IMR-90 (cell line): ENCODE measurements at regions not wholly inside any gene's neighbourhood (a gene's known extent, or its start where the extent isn't known, plus 50 kb on each side); places are given as distances from the start of the nearest gene placed in this dataset.

ENCODE experiments used
- ATAC-seq: fragments of 200-7000 bp; cut with Tn5 transposase; 2 replicates; pipeline ENCODE4 v1.9.1; 2020; ENCODE audit warnings: low read depth, mild to moderate bottlenecking, moderate library complexity
- BruUV-seq: library from RNA; stranded (reverse); fragments of 400-500 nt; replicated peaks from 2 replicates; lab custom pipeline; 2021; lab: Mats Ljungman, UMichigan
- CTCF ChIA-PET: fragments of 300-600 bp; formaldehyde crosslinking; extraction: SDS; loops from one replicate; lab custom pipeline; 2021; ENCODE audit warnings: antibody characterized with exemption; lab: Yijun Ruan, JAX
- POLR2A ChIA-PET: fragments of 300-600 bp; sonication (Branson Sonifier 250); formaldehyde crosslinking; loops from one replicate; lab custom pipeline; 2022; ENCODE audit warnings: antibody characterized with exemption; ENCODE audit not compliant: unreplicated experiment; lab: Charles Lee
- DNase-seq: peaks from one replicate; pipeline ENCODE4 v3.0.0; 2013
- H2AFZ ChIP-seq: replicated peaks from 2 replicates; pipeline ENCODE3; 2013; ENCODE audit warnings: low read length, mild to moderate bottlenecking; ENCODE audit not compliant: poor library complexity
- H2AK5ac ChIP-seq: 2 replicates; pipeline ENCODE4 v1.6.1; 2013; ENCODE audit warnings: low read depth, low read length, inconsistent platforms
- H2AK9ac ChIP-seq: replicated peaks from 2 replicates; pipeline ENCODE3; 2013; ENCODE audit warnings: mild to moderate bottlenecking, low read depth, low read length, moderate library complexity; ENCODE audit not compliant: poor library complexity
- H2BK120ac ChIP-seq: 2 replicates; pipeline ENCODE4 v1.6.1; 2013; ENCODE audit warnings: low read depth, low read length, inconsistent platforms
- H2BK15ac ChIP-seq: 3 replicates; pipeline ENCODE4 v1.6.1; 2013; ENCODE audit warnings: low read depth, low read length, inconsistent platforms
- H2BK20ac ChIP-seq: 2 replicates; pipeline ENCODE4 v1.6.1; 2013; ENCODE audit warnings: low read depth, mild to moderate bottlenecking, inconsistent platforms, low read length, moderate library complexity
- H2BK5ac ChIP-seq: 2 replicates; pipeline ENCODE4 v1.6.1; 2013; ENCODE audit warnings: mild to moderate bottlenecking, low read depth, low read length, inconsistent platforms; ENCODE audit not compliant: poor library complexity, severe bottlenecking
- H3K14ac ChIP-seq: replicated peaks from 2 replicates; pipeline ENCODE4 v1.6.1; 2013; ENCODE audit warnings: low read depth, low read length, inconsistent platforms
- H3K18ac ChIP-seq: 2 replicates; pipeline ENCODE4 v1.6.1; 2013; ENCODE audit warnings: low read depth, low read length, control low read depth
- H3K23ac ChIP-seq: 2 replicates; pipeline ENCODE4 v1.6.1; 2013; ENCODE audit warnings: low read depth, low read length, inconsistent platforms
- H3K27ac ChIP-seq: 2 replicates; pipeline ENCODE4 v1.5.1; 2013; ENCODE audit warnings: mild to moderate bottlenecking, control low read depth, low read length; ENCODE audit not compliant: insufficient read depth
- H3K27me3 ChIP-seq: 2 replicates; pipeline ENCODE4 v1.6.1; 2013; ENCODE audit warnings: low read length; ENCODE audit not compliant: control insufficient read depth, insufficient read depth
- H3K36me3 ChIP-seq: 2 replicates; pipeline ENCODE4 v1.6.1; 2013; ENCODE audit warnings: low read length, mixed read lengths; ENCODE audit not compliant: control insufficient read depth, insufficient read depth
- H3K4ac ChIP-seq: 2 replicates; pipeline ENCODE4 v1.6.1; 2013; ENCODE audit warnings: low read depth, low read length, inconsistent platforms
- H3K4me1 ChIP-seq: 2 replicates; pipeline ENCODE4 v1.6.1; 2013; ENCODE audit warnings: low read length, mixed read lengths; ENCODE audit not compliant: control insufficient read depth, insufficient read depth
- H3K4me2 ChIP-seq: 2 replicates; pipeline ENCODE4 v1.6.1; 2013; ENCODE audit warnings: low read depth, mild to moderate bottlenecking, control low read depth, low read length, moderate library complexity
- H3K4me3 ChIP-seq: 2 replicates; pipeline ENCODE4 v1.5.1; 2013; ENCODE audit warnings: low read depth, mild to moderate bottlenecking, control low read depth, low read length, moderate library complexity; ENCODE audit not compliant: insufficient read depth
- H3K56ac ChIP-seq: 2 replicates; pipeline ENCODE4 v1.6.1; 2013; ENCODE audit warnings: low read length, inconsistent platforms; ENCODE audit not compliant: insufficient read depth; ENCODE audit errors: extremely low read depth
- H3K79me1 ChIP-seq, 2 experiments: 2 replicates each; pipeline ENCODE4 v1.6.1; 2013; ENCODE audit warnings: low read length in 2 of 2, inconsistent platforms in 1 of 2, low read depth in 1 of 2
- H3K9ac ChIP-seq: 2 replicates; pipeline ENCODE4 v1.6.1; 2013; ENCODE audit warnings: low read depth, low read length, control low read depth
- H3K9me1 ChIP-seq: 2 replicates; pipeline ENCODE4 v1.6.1; 2013; ENCODE audit warnings: low read length, inconsistent platforms; ENCODE audit not compliant: insufficient read depth
- H3K9me3 ChIP-seq: 2 replicates; pipeline ENCODE4 v1.6.1; 2013; ENCODE audit warnings: low read length; ENCODE audit not compliant: control insufficient read depth, insufficient read depth
- H4K20me1 ChIP-seq: 2 replicates; pipeline ENCODE4 v1.6.1; 2013; ENCODE audit warnings: low read length, inconsistent platforms; ENCODE audit not compliant: insufficient read depth
- H4K5ac ChIP-seq: 2 replicates; pipeline ENCODE4 v1.6.1; 2013; ENCODE audit warnings: mild to moderate bottlenecking, low read depth, low read length, control low read depth
- H4K8ac ChIP-seq, 2 experiments: 2 replicates each; pipeline ENCODE4 v1.6.1; 2013; ENCODE audit warnings: low read depth in 2 of 2, low read length in 2 of 2, control low read depth in 1 of 2, inconsistent platforms in 1 of 2
- H4K91ac ChIP-seq: 2 replicates; pipeline ENCODE4 v1.6.1; 2013; ENCODE audit warnings: low read depth, low read length, inconsistent platforms; ENCODE audit not compliant: insufficient read depth
- FOS ChIP-seq: fragments of 150-350 bp; IDR thresholded peaks from 2 replicates; pipeline ENCODE4 v1.6.1; 2016; ENCODE audit warnings: low read depth, low read length
- POLR2A ChIP-seq: IDR thresholded peaks from 2 replicates; pipeline ENCODE4 v1.6.1; 2012; ENCODE audit warnings: mild to moderate bottlenecking, low read depth, low read length
- whole genome bisulfite sequencing, 2 experiments: methylation state at CpG; one replicate each; pipeline versions ENCODE4 v1.1.5 to v1.1.7; 2013; ENCODE audit warnings: missing lambda C conversion rate in 2 of 2; ENCODE audit not compliant: insufficient read length in 1 of 2; ENCODE audit errors: extremely low coverage in 2 of 2; 5-methylcytosine and 5-hydroxymethylcytosine counted together
- dilution Hi-C: fragments of 300-500 bp; cut with HindIII; formaldehyde crosslinking; loops from one replicate; pipeline ENCODE4 v1.14.3; 2018; ENCODE audit warnings: low sequenced_read_pairs; ENCODE audit not compliant: unreplicated experiment
- in situ Hi-C: fragments of 300-500 bp; cut with MboI; formaldehyde crosslinking; loops from 3 replicates; pipeline ENCODE4 v1.14.3; 2019; ENCODE audit warnings: low sequenced_read_pairs, inconsistent platforms, mixed read lengths
- intact Hi-C: fragments of 100-400 bp; cut with micrococcal nuclease; formaldehyde crosslinking; loops from 2 replicates; pipeline ENCODE4 v1.10.0; 2022

GRCh38 chr6:157770946-157771345, 52.1 kb upstream of the SNX9 start:
- no peak overlapping the region for H4K91ac ChIP-seq
- no peak overlapping the region for H3K23ac ChIP-seq
- no peak overlapping the region for H3K14ac ChIP-seq
- H2BK120ac ChIP-seq = peak overlapping the region; percentile 62; the same call in 1 of the 2 replicates
- ATAC-seq (peak; percentile 48), DNase-seq (peak; percentile 83)
- POLR2A ChIA-PET = no interaction called here
- no peak overlapping the region for H2AFZ ChIP-seq
- no peaks in the 10 kb centered on the region; a peak in 1 of 4 replicates for H3K79me1 ChIP-seq
- no peak overlapping the region for H3K27ac ChIP-seq
- intact Hi-C loops = no loop called here
- BruUV-seq = no TSS peak
- H3K18ac ChIP-seq = no peak overlapping the region
- dilution Hi-C loops = no loop called here
- no CpG with 5 or more reads among the region's 1 CpG for WGBS, 2 experiments
- H2AK9ac ChIP-seq = no peak overlapping the region
- TF ChIP-seq POLR2A (no peak), FOS (peak; percentile 76)
- no peak overlapping the region for H4K8ac ChIP-seq
- H3K4me2 ChIP-seq = no peak overlapping the region; the same call in 1 of the 2 replicates
- peaks cover 4% of the 10 kb centered on the region for H3K4me1 ChIP-seq
- H2AK5ac ChIP-seq = no peak overlapping the region
- H3K27me3 ChIP-seq = no peaks in the 10 kb centered on the region
- H3K36me3 ChIP-seq = no peaks in the 10 kb centered on the region
- no peak overlapping the region for H2BK5ac ChIP-seq
- H2BK20ac ChIP-seq = 0 out of 2 replicates have a peak overlapping the region, but pooled peaks have one; percentile 75
- H3K4me3 ChIP-seq = no peak overlapping the region
- no peaks in the 10 kb centered on the region for H4K20me1 ChIP-seq
- H4K5ac ChIP-seq = no peak overlapping the region
- CTCF ChIA-PET = interaction anchor here (1.2 kb wide), 1 partner anchor 10 kb away, joined by 3 read pairs; no protein-coding TSS in a partner anchor
- H3K56ac ChIP-seq = no peak overlapping the region
- H3K4ac ChIP-seq = no peak overlapping the region
- no peaks in the 10 kb centered on the region for H3K9me3 ChIP-seq
- H3K9me1 ChIP-seq = 0 out of 2 replicates have a peak, but pooled peaks cover 3% of the 10 kb centered on the region
- H3K9ac ChIP-seq = no peak overlapping the region
- H2BK15ac ChIP-seq = 0 out of 3 replicates have a peak overlapping the region, but pooled peaks have one; percentile 36
- in situ Hi-C loops = no loop called here
